H9 (cell line): ENCODE measurements at regions not wholly inside any gene's neighbourhood (a gene's known extent, or its start where the extent isn't known, plus 50 kb on each side); places are given as distances from the start of the nearest gene placed in this dataset.

Experiments used
- DNase-seq: peaks from one replicate; pipeline ENCODE4 v3.0.0-alpha.2; 2017
- H2AFZ ChIP-seq: one replicate; pipeline ENCODE4 v1.6.1; 2013; ENCODE audit warnings: mild to moderate bottlenecking, low read length, control low read depth, moderate library complexity
- H2AK5ac ChIP-seq: 2 replicates; pipeline ENCODE4 v1.6.1; 2013; ENCODE audit warnings: low read length, control low read depth, mixed read lengths; ENCODE audit not compliant: insufficient read length
- H2BK120ac ChIP-seq: one replicate; pipeline ENCODE4 v1.6.1; 2013; ENCODE audit warnings: low read depth, mild to moderate bottlenecking, low read length, control low read depth, inconsistent platforms; ENCODE audit not compliant: poor library complexity, severe bottlenecking
- H2BK12ac ChIP-seq: 2 replicates; pipeline ENCODE4 v1.6.1; 2013; ENCODE audit warnings: low read length, control low read depth, mixed read lengths, low read depth; ENCODE audit not compliant: insufficient read length
- H2BK15ac ChIP-seq: 2 replicates; pipeline ENCODE4 v1.6.1; 2013; ENCODE audit warnings: low read depth, low read length, control low read depth
- H2BK20ac ChIP-seq: one replicate; pipeline ENCODE4 v1.6.1; 2013; ENCODE audit warnings: low read depth, mild to moderate bottlenecking, low read length, control low read depth, inconsistent platforms; ENCODE audit not compliant: poor library complexity, severe bottlenecking
- H2BK5ac ChIP-seq: 2 replicates; pipeline ENCODE4 v1.6.1; 2013; ENCODE audit warnings: low read length, control low read depth, mixed read lengths; ENCODE audit not compliant: insufficient read length
- H3K14ac ChIP-seq: 2 replicates; pipeline ENCODE4 v1.6.1; 2013; ENCODE audit warnings: low read length, control low read depth; ENCODE audit not compliant: insufficient read depth
- H3K18ac ChIP-seq: 2 replicates; pipeline ENCODE4 v1.6.1; 2013; ENCODE audit warnings: low read depth, mild to moderate bottlenecking, mixed read lengths, low read length, control low read depth; ENCODE audit not compliant: insufficient read length
- H3K23ac ChIP-seq: 2 replicates; pipeline ENCODE4 v1.6.1; 2013; ENCODE audit warnings: low read length, control low read depth, mixed read lengths, low read depth; ENCODE audit not compliant: insufficient read length
- H3K23me2 ChIP-seq: 2 replicates; pipeline ENCODE4 v1.6.1; 2013; ENCODE audit warnings: low read depth, mild to moderate bottlenecking, mixed read lengths, low read length, control low read depth; ENCODE audit not compliant: insufficient read length, poor library complexity, severe bottlenecking
- H3K27ac ChIP-seq: 2 replicates; pipeline ENCODE4 v1.5.1; 2013; ENCODE audit warnings: low read length, control low read depth, mixed read lengths, low read depth; ENCODE audit not compliant: insufficient read length
- H3K27me3 ChIP-seq: 2 replicates; pipeline ENCODE4 v1.6.1; 2013; ENCODE audit warnings: low read length, control low read depth, inconsistent platforms; ENCODE audit not compliant: insufficient read depth
- H3K4ac ChIP-seq: 2 replicates; pipeline ENCODE4 v1.6.1; 2013; ENCODE audit warnings: low read depth, mild to moderate bottlenecking, control low read depth, inconsistent platforms, low read length, moderate library complexity
- H3K4me1 ChIP-seq: 2 replicates; pipeline ENCODE4 v1.6.1; 2013; ENCODE audit warnings: low read length, control low read depth, inconsistent platforms; ENCODE audit not compliant: insufficient read depth
- H3K4me2 ChIP-seq: 2 replicates; pipeline ENCODE4 v1.6.1; 2013; ENCODE audit warnings: low read length, control low read depth, mixed read lengths; ENCODE audit not compliant: insufficient read length, insufficient read depth
- H3K56ac ChIP-seq: 2 replicates; pipeline ENCODE4 v1.6.1; 2013; ENCODE audit warnings: low read depth, mild to moderate bottlenecking, mixed read lengths, low read length, control low read depth; ENCODE audit not compliant: insufficient read length
- H3K79me1 ChIP-seq: 2 replicates; pipeline ENCODE4 v1.6.1; 2013; ENCODE audit warnings: low read depth, mild to moderate bottlenecking, moderate library complexity, low read length, control low read depth, inconsistent platforms; ENCODE audit not compliant: insufficient read depth, poor library complexity, severe bottlenecking
- H3K79me2 ChIP-seq: 2 replicates; pipeline ENCODE4 v1.6.1; 2013; ENCODE audit warnings: low read length, control low read depth, inconsistent platforms; ENCODE audit not compliant: insufficient read depth
- H3K9ac ChIP-seq: 2 replicates; pipeline ENCODE4 v1.6.1; 2013; ENCODE audit warnings: low read length, control low read depth, mixed read lengths; ENCODE audit not compliant: insufficient read length; ENCODE audit errors: extremely low read depth
- H3K9me3 ChIP-seq: one replicate; pipeline ENCODE4 v1.6.1; 2013; ENCODE audit warnings: low read depth, low read length, inconsistent platforms; ENCODE audit not compliant: control insufficient read depth
- H3T11ph ChIP-seq: one replicate; pipeline ENCODE4 v1.6.1; 2013; ENCODE audit warnings: mild to moderate bottlenecking, low read length, control low read depth, inconsistent platforms
- H4K20me1 ChIP-seq: one replicate; pipeline ENCODE4 v1.6.1; 2013; ENCODE audit not compliant: control insufficient read depth, insufficient read length, insufficient read depth
- H4K5ac ChIP-seq: 2 replicates; pipeline ENCODE4 v1.6.1; 2013; ENCODE audit warnings: low read depth, mild to moderate bottlenecking, mixed read lengths, low read length, control low read depth; ENCODE audit not compliant: insufficient read length
- H4K8ac ChIP-seq: replicated peaks from 2 replicates; pipeline ENCODE4 v1.6.1; 2013; ENCODE audit warnings: low read length, control low read depth, mixed read lengths, low read depth; ENCODE audit not compliant: insufficient read length
- H4K91ac ChIP-seq: 2 replicates; pipeline ENCODE4 v1.6.1; 2013; ENCODE audit warnings: low read depth, mild to moderate bottlenecking, moderate library complexity, mixed read lengths, low read length, control low read depth; ENCODE audit not compliant: insufficient read length
- H3K27ac Mint-ChIP-seq, 3 experiments: 2 replicates in 2 of 3; 3 replicates in 1 of 3; pipeline ENCODE4 v1.8.0; 2020 to 2021; ENCODE audit warnings: mixed read lengths in 3 of 3, mild to moderate bottlenecking in 1 of 3, moderate library complexity in 1 of 3
- H3K27me3 Mint-ChIP-seq: 2 replicates; pipeline ENCODE4 v1.8.0; 2021; ENCODE audit warnings: low read depth, mild to moderate bottlenecking, moderate library complexity, mixed read lengths
- H3K36me3 Mint-ChIP-seq, 3 experiments: 2 replicates in 2 of 3; 3 replicates in 1 of 3; pipeline ENCODE4 v1.8.0; 2020 to 2021; ENCODE audit warnings: low read depth in 3 of 3, mixed read lengths in 3 of 3; ENCODE audit not compliant: insufficient read depth in 1 of 3
- H3K4me1 Mint-ChIP-seq, 2 experiments: 2 replicates each; pipeline ENCODE4 v1.8.0; 2020; ENCODE audit warnings: mixed read lengths in 2 of 2
- H3K4me3 Mint-ChIP-seq, 2 experiments: 2 replicates in 1 of 2; 3 replicates in 1 of 2; pipeline ENCODE4 v1.8.0; 2020 to 2021; ENCODE audit warnings: mild to moderate bottlenecking in 2 of 2, mixed read lengths in 2 of 2, moderate library complexity in 1 of 2
- H3K9me3 Mint-ChIP-seq, 2 experiments: 2 replicates in 1 of 2; 3 replicates in 1 of 2; pipeline ENCODE4 v1.8.0; 2020; ENCODE audit warnings: mild to moderate bottlenecking in 2 of 2, mixed read lengths in 2 of 2, moderate library complexity in 1 of 2
- WGBS: extraction: QIAGEN DNeasy Blood & Tissue Kit; methylation state at CpG from one replicate; pipeline ENCODE4 v1.1.7; 2013; ENCODE audit warnings: missing lambda C conversion rate, low lambda C conversion rate, mixed read lengths; ENCODE audit not compliant: insufficient read length; ENCODE audit errors: extremely low coverage; 5-methylcytosine and 5-hydroxymethylcytosine counted together
- TF ChIP-seq, protein P1 (sequence below): fragments of 200-600 bp; sonication (generic); conservative IDR thresholded peaks from 3 replicates; pipeline ENCODE4 v1.8.0; 2021; ENCODE audit warnings: antibody characterized with exemption, mild to moderate bottlenecking

GRCh38 chr4:124566030-124566429 lies 146.5 kb downstream of the ANKRD50 start:
- H3K27me3 ChIP-seq, result no peaks in the 10 kb centered on the region
- H3K14ac ChIP-seq, result no peak overlapping the region
- no peaks in the 10 kb centered on the region; a peak in 2 of 7 replicates for H3K36me3 Mint-ChIP-seq
- no peak overlapping the region for H3K4me3 Mint-ChIP-seq
- no peaks in the 10 kb centered on the region for H3K9me3 ChIP-seq
- no peak for DNase-seq
- no peak overlapping the region for H2BK15ac ChIP-seq
- no peak overlapping the region for H3K4me2 ChIP-seq
- no peak overlapping the region for H4K5ac ChIP-seq
- H3K4me1 Mint-ChIP-seq, result peaks cover 10 to 12% of the 10 kb centered on the region in 2 experiments
- H2BK120ac ChIP-seq, result no peak overlapping the region
- H2AK5ac ChIP-seq, result no peak overlapping the region
- H3K4me1 ChIP-seq, result no peaks in the 10 kb centered on the region; the same call in 1 of the 2 replicates
- H3K9ac ChIP-seq, result no peak overlapping the region
- no peak overlapping the region for H3T11ph ChIP-seq
- peaks cover 0 to 1% of the 10 kb centered on the region in 2 experiments; a peak in 1 of 5 replicates for H3K9me3 Mint-ChIP-seq
- H3K79me2 ChIP-seq, result peaks cover 2% of the 10 kb centered on the region; the same call in 1 of the 2 replicates
- H3K23ac ChIP-seq, result no peak overlapping the region
- H2BK20ac ChIP-seq, result no peak overlapping the region
- H4K20me1 ChIP-seq, result no peaks in the 10 kb centered on the region
- no CpG with 5 or more reads among the region's 2 CpGs for WGBS
- H4K8ac ChIP-seq, result no peak overlapping the region
- H3K27ac ChIP-seq, result no peak overlapping the region
- no peak overlapping the region for H3K56ac ChIP-seq
- H2AFZ ChIP-seq, result peak overlapping the region; percentile 2
- TF ChIP-seq, protein P1, sequence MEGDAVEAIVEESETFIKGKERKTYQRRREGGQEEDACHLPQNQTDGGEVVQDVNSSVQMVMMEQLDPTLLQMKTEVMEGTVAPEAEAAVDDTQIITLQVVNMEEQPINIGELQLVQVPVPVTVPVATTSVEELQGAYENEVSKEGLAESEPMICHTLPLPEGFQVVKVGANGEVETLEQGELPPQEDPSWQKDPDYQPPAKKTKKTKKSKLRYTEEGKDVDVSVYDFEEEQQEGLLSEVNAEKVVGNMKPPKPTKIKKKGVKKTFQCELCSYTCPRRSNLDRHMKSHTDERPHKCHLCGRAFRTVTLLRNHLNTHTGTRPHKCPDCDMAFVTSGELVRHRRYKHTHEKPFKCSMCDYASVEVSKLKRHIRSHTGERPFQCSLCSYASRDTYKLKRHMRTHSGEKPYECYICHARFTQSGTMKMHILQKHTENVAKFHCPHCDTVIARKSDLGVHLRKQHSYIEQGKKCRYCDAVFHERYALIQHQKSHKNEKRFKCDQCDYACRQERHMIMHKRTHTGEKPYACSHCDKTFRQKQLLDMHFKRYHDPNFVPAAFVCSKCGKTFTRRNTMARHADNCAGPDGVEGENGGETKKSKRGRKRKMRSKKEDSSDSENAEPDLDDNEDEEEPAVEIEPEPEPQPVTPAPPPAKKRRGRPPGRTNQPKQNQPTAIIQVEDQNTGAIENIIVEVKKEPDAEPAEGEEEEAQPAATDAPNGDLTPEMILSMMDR, result no peak
- no peak overlapping the region for H2BK12ac ChIP-seq
- H4K91ac ChIP-seq, result no peak overlapping the region
- no peak overlapping the region for H3K4ac ChIP-seq
- H3K23me2 ChIP-seq, result no peaks in the 10 kb centered on the region
- no peak overlapping the region for H2BK5ac ChIP-seq
- no peaks in the 10 kb centered on the region for H3K27me3 Mint-ChIP-seq
- peak overlapping the region in 2 of 3 experiments; percentile 4 to 14; a peak in 4 of 7 replicates for H3K27ac Mint-ChIP-seq
- no peaks in the 10 kb centered on the region for H3K79me1 ChIP-seq
- no peak overlapping the region for H3K18ac ChIP-seq
